Subcutaneous abdominal adipose tissue (tissue), 5 donors: ENCODE measurements at regions not wholly inside any gene's neighbourhood (a gene's known extent, or its start where the extent isn't known, plus 50 kb on each side); places are given as distances from the start of the nearest gene placed in this dataset.
"Not testable (repeated sequence)": the region's sequence is repeated elsewhere in the genome, so short reads cannot be mapped to it uniquely, and the experiment has no call there.

Source experiments
- H3K27ac ChIP-seq: one replicate; pipeline ENCODE4 v1.7.0; 2013; ENCODE audit warnings: low read depth, mild to moderate bottlenecking, inconsistent platforms, low read length, moderate library complexity
- H3K27me3 ChIP-seq, 5 donors: one replicate each; pipeline ENCODE4 v1.7.0; 2013; ENCODE audit warnings: low read length in 5 of 5, inconsistent platforms in 1 of 5; ENCODE audit not compliant: control insufficient read depth in 5 of 5, insufficient read depth in 4 of 5
- H3K36me3 ChIP-seq, 5 donors: one replicate each; pipeline ENCODE4 v1.7.0; 2013; ENCODE audit warnings: low read length in 5 of 5; ENCODE audit not compliant: control insufficient read depth in 5 of 5, insufficient read depth in 5 of 5
- H3K4me1 ChIP-seq, 5 donors: one replicate each; pipeline ENCODE4 v1.7.0; 2013; ENCODE audit warnings: low read length in 5 of 5, mild to moderate bottlenecking in 3 of 5, moderate library complexity in 1 of 5; ENCODE audit not compliant: control insufficient read depth in 5 of 5, insufficient read depth in 5 of 5
- H3K4me3 ChIP-seq, 5 donors: one replicate each; pipeline ENCODE4 v1.7.0; 2013; ENCODE audit warnings: low read length in 5 of 5, low read depth in 1 of 5
- H3K9ac ChIP-seq, 5 donors: one replicate each; pipeline ENCODE4 v1.7.0; 2013; ENCODE audit warnings: low read length in 5 of 5, mild to moderate bottlenecking in 4 of 5, moderate library complexity in 3 of 5
- H3K9me3 ChIP-seq, 5 donors: one replicate each; pipeline ENCODE4 v1.7.0; 2013; ENCODE audit warnings: low read length in 5 of 5; ENCODE audit not compliant: control insufficient read depth in 5 of 5
- donor health status: healthy.
- donor health status: healthy.
- donor health status: healthy.
- donor health status: healthy.
- donor health status: healthy.

- no peak overlapping the region for H3K4me3 ChIP-seq
- no peaks in the 10 kb centered on the region for H3K36me3 ChIP-seq
- no peaks in the 10 kb centered on the region for H3K27me3 ChIP-seq
- H3K4me1 ChIP-seq, result no peaks in the 10 kb centered on the region
- H3K9me3 ChIP-seq, result no peaks in the 10 kb centered on the region
- no peak overlapping the region for H3K9ac ChIP-seq
- no peak overlapping the region for H3K27ac ChIP-seq
Observed at GRCh38 chr14:21768875-21769257, 95.2 kb upstream of the OR4E1 start.

GRCh38 chr14:21768116-21768874 is 94.7 kb upstream of the OR4E1 start:
- Histone ChIP-seq H3K36me3 (no peaks in the 10 kb centered on the region), H3K27me3 (no peaks in the 10 kb centered on the region), H3K4me3 (no peak overlapping the region), H3K4me1 (no peaks in the 10 kb centered on the region), H3K27ac (no peak overlapping the region), H3K9ac (no peak overlapping the region), H3K9me3 (no peaks in the 10 kb centered on the region)

GRCh38 chr14:21760360-21760759 is 86.7 kb upstream of the OR4E1 start:
- H3K27me3 ChIP-seq, H3K9ac ChIP-seq, H3K36me3 ChIP-seq, H3K4me3 ChIP-seq, H3K4me1 ChIP-seq, H3K9me3 ChIP-seq, H3K27ac ChIP-seq: not testable (repeated sequence)

- H3K4me1 ChIP-seq, result peaks cover 0 to 3% (median 0%) of the 10 kb centered on the region in 5 donors
- no peaks in the 10 kb centered on the region for H3K36me3 ChIP-seq
- no peaks in the 10 kb centered on the region for H3K9me3 ChIP-seq
- H3K9ac ChIP-seq, result no peak overlapping the region
- H3K4me3 ChIP-seq, result no peak overlapping the region
- no peak overlapping the region for H3K27ac ChIP-seq
- no peaks in the 10 kb centered on the region for H3K27me3 ChIP-seq
Observed at GRCh38 chr14:21749306-21749868, 75.8 kb upstream of the OR4E1 start.

GRCh38 chr14:21748869-21749303 is 75.3 kb upstream of the OR4E1 start:
- Histone ChIP-seq H3K27me3 (no peaks in the 10 kb centered on the region), H3K36me3 (no peaks in the 10 kb centered on the region), H3K4me3 (no peak overlapping the region), H3K9ac (no peak overlapping the region), H3K27ac (no peak overlapping the region), H3K9me3 (no peaks in the 10 kb centered on the region), H3K4me1 (peaks cover 0 to 3% (median 0%) of the 10 kb centered on the region in 5 donors)

GRCh38 chr14:21735639-21736307 is 62.2 kb upstream of the OR4E1 start:
- H3K9me3 ChIP-seq, result no peaks in the 10 kb centered on the region

GRCh38 chr14:21735200-21735599 is 61.6 kb upstream of the OR4E1 start:
- H3K4me1 ChIP-seq, result no peaks in the 10 kb centered on the region
- H3K36me3 ChIP-seq, result no peaks in the 10 kb centered on the region
- no peak overlapping the region for H3K4me3 ChIP-seq
- H3K9ac ChIP-seq, result no peak overlapping the region
- peaks cover 0 to 3% (median 0%) of the 10 kb centered on the region in 5 donors for H3K27me3 ChIP-seq
- H3K9me3 ChIP-seq, result no peaks in the 10 kb centered on the region
- H3K27ac ChIP-seq, result no peak overlapping the region

More at GRCh38 chr14:21735639-21736307, 62.2 kb upstream of the OR4E1 start:
- no peak overlapping the region for H3K27ac ChIP-seq
- no peak overlapping the region for H3K4me3 ChIP-seq
- no peak overlapping the region for H3K9ac ChIP-seq
- no peaks in the 10 kb centered on the region for H3K36me3 ChIP-seq
- peaks cover 0 to 3% (median 0%) of the 10 kb centered on the region in 5 donors for H3K27me3 ChIP-seq
- H3K4me1 ChIP-seq, result no peaks in the 10 kb centered on the region

GRCh38 chr14:21734457-21735074 is 60.9 kb upstream of the OR4E1 start:
- Histone ChIP-seq H3K36me3 (no peaks in the 10 kb centered on the region), H3K4me3 (no peak overlapping the region), H3K9me3 (no peaks in the 10 kb centered on the region), H3K27me3 (peaks cover 0 to 3% (median 0%) of the 10 kb centered on the region in 5 donors), H3K4me1 (no peaks in the 10 kb centered on the region), H3K27ac (no peak overlapping the region), H3K9ac (no peak overlapping the region)

- Histone ChIP-seq H3K4me1 (no peaks in the 10 kb centered on the region), H3K4me3 (no peak overlapping the region)
Observed at GRCh38 chr14:21729703-21730233, 56.1 kb upstream of the OR4E1 start.

More at GRCh38 chr14:21729703-21730233, 56.1 kb upstream of the OR4E1 start:
- no peak overlapping the region for H3K9ac ChIP-seq
- H3K27ac ChIP-seq, result no peak overlapping the region
- peaks cover 0 to 3% (median 0%) of the 10 kb centered on the region in 5 donors for H3K27me3 ChIP-seq
- no peaks in the 10 kb centered on the region for H3K36me3 ChIP-seq
- no peaks in the 10 kb centered on the region for H3K9me3 ChIP-seq
